Astrocyte (in vitro differentiated cells and primary cell): ENCODE measurements at regions not wholly inside any gene's neighbourhood (a gene's known extent, or its start where the extent isn't known, plus 50 kb on each side); places are given as distances from the start of the nearest gene placed in this dataset.

Experiments
- DNase-seq: peaks from one replicate; pipeline ENCODE4 v3.0.0-alpha.2; 2010; ENCODE audit warnings: low read depth
- FAIRE-seq: peaks from 2 replicates; lab custom pipeline; 2011; peaks lifted over from hg19 to GRCh38; lab: Jason Lieb, UNC
- H2AFZ ChIP-seq: 2 replicates; pipeline ENCODE4 v1.6.0; 2012; ENCODE audit warnings: low read depth, low read length, inconsistent platforms
- H3K27ac ChIP-seq: 2 replicates; pipeline ENCODE4 v1.5.1; 2011; ENCODE audit warnings: low read depth, low read length, inconsistent platforms
- H3K27me3 ChIP-seq: 2 replicates; pipeline ENCODE4 v1.6.0; 2011; ENCODE audit warnings: low read length, inconsistent platforms; ENCODE audit not compliant: insufficient read depth
- H3K36me3 ChIP-seq: 2 replicates; pipeline ENCODE4 v1.5.1; 2011; ENCODE audit warnings: low read length, inconsistent platforms; ENCODE audit not compliant: insufficient read depth
- H3K4me1 ChIP-seq: 2 replicates; pipeline ENCODE4 v1.5.1; 2011; ENCODE audit warnings: low read length, inconsistent platforms; ENCODE audit not compliant: insufficient read depth
- H3K4me2 ChIP-seq: 2 replicates; pipeline ENCODE4 v1.6.0; 2012; ENCODE audit warnings: low read length, inconsistent platforms
- H3K4me3 ChIP-seq: 2 replicates; pipeline ENCODE4 v1.5.1; 2011; ENCODE audit warnings: low read depth, mild to moderate bottlenecking, low read length, inconsistent platforms; ENCODE audit not compliant: insufficient read depth
- H3K79me2 ChIP-seq: 2 replicates; pipeline ENCODE4 v1.6.0; 2012; ENCODE audit warnings: mild to moderate bottlenecking, low read length, inconsistent platforms; ENCODE audit not compliant: insufficient read depth
- H3K9ac ChIP-seq: 2 replicates; pipeline ENCODE4 v1.6.0; 2012; ENCODE audit warnings: mild to moderate bottlenecking, low read length, inconsistent platforms
- H3K9me3 ChIP-seq: 2 replicates; pipeline ENCODE4 v1.5.1; 2012; ENCODE audit warnings: low read depth, mild to moderate bottlenecking, low read length, inconsistent platforms; ENCODE audit not compliant: insufficient read depth
- H4K20me1 ChIP-seq: 2 replicates; pipeline ENCODE4 v1.6.0; 2012; ENCODE audit warnings: low read length, inconsistent platforms; ENCODE audit not compliant: insufficient read depth
- H3K27ac Mint-ChIP-seq: one replicate; pipeline ENCODE4 v1.8.0; 2021; ENCODE audit warnings: mild to moderate bottlenecking, mixed read lengths; ENCODE audit not compliant: unreplicated experiment
- H3K27me3 Mint-ChIP-seq: one replicate; pipeline ENCODE4 v1.8.0; 2021; ENCODE audit warnings: low read depth, mixed read lengths; ENCODE audit not compliant: unreplicated experiment
- H3K36me3 Mint-ChIP-seq: one replicate; pipeline ENCODE4 v1.8.0; 2021; ENCODE audit warnings: low read depth, mixed read lengths; ENCODE audit not compliant: unreplicated experiment
- H3K4me1 Mint-ChIP-seq: one replicate; pipeline ENCODE4 v1.8.0; 2021; ENCODE audit warnings: low read depth, mixed read lengths; ENCODE audit not compliant: unreplicated experiment
- H3K4me3 Mint-ChIP-seq: one replicate; pipeline ENCODE4 v1.8.0; 2021; ENCODE audit warnings: mild to moderate bottlenecking, moderate library complexity, mixed read lengths; ENCODE audit not compliant: unreplicated experiment
- H3K9me3 Mint-ChIP-seq: one replicate; pipeline ENCODE4 v1.8.0; 2021; ENCODE audit warnings: mild to moderate bottlenecking, mixed read lengths; ENCODE audit not compliant: unreplicated experiment
- CTCF ChIP-seq: IDR thresholded peaks from 2 replicates; pipeline ENCODE4 v1.5.1; 2011; ENCODE audit warnings: low read depth, mild to moderate bottlenecking, inconsistent platforms, low read length, moderate library complexity; ENCODE audit not compliant: insufficient read depth
- EZH2 ChIP-seq: IDR thresholded peaks from 2 replicates; pipeline ENCODE4 v1.6.1; 2012; ENCODE audit warnings: mild to moderate bottlenecking, low read length, inconsistent platforms; ENCODE audit not compliant: insufficient read depth

- Histone ChIP-seq H2AFZ (no peak overlapping the region), H3K9ac (no peak overlapping the region), H3K4me3 (no peak overlapping the region), H3K9me3 (no peaks in the 10 kb centered on the region), H3K79me2 (no peaks in the 10 kb centered on the region), H3K36me3 (no peaks in the 10 kb centered on the region), H4K20me1 (no peaks in the 10 kb centered on the region), H3K27me3 (no peaks in the 10 kb centered on the region), H3K4me1 (no peaks in the 10 kb centered on the region), H3K4me2 (no peak overlapping the region), H3K27ac (no peak overlapping the region)
- H3K9me3 Mint-ChIP-seq: no peaks in the 10 kb centered on the region
- no peaks in the 10 kb centered on the region for H3K36me3 Mint-ChIP-seq
- no peaks in the 10 kb centered on the region for H3K4me1 Mint-ChIP-seq
- TF ChIP-seq EZH2 (no peak), CTCF (no peak)
- FAIRE-seq: no peak
- H3K4me3 Mint-ChIP-seq: no peak overlapping the region
- no peak for DNase-seq
- H3K27ac Mint-ChIP-seq: no peak overlapping the region
- no peaks in the 10 kb centered on the region for H3K27me3 Mint-ChIP-seq
These were observed 393.0 kb downstream of the FGF10 start for GRCh38 chr5:43996221-43996620.

- TF ChIP-seq EZH2 (no peak), CTCF (no peak)
- Histone ChIP-seq H4K20me1 (no peaks in the 10 kb centered on the region), H3K4me2 (no peak overlapping the region), H3K27ac (no peak overlapping the region), H3K4me3 (no peak overlapping the region), H3K4me1 (no peaks in the 10 kb centered on the region), H2AFZ (no peak overlapping the region), H3K9ac (no peak overlapping the region), H3K9me3 (no peaks in the 10 kb centered on the region), H3K27me3 (no peaks in the 10 kb centered on the region), H3K36me3 (no peaks in the 10 kb centered on the region), H3K79me2 (no peaks in the 10 kb centered on the region)
- no peaks in the 10 kb centered on the region for H3K4me1 Mint-ChIP-seq
- no peak overlapping the region for H3K27ac Mint-ChIP-seq
- DNase-seq (no peak), FAIRE-seq (no peak)
- no peaks in the 10 kb centered on the region for H3K36me3 Mint-ChIP-seq
- no peak overlapping the region for H3K4me3 Mint-ChIP-seq
- no peaks in the 10 kb centered on the region for H3K9me3 Mint-ChIP-seq
- no peaks in the 10 kb centered on the region for H3K27me3 Mint-ChIP-seq
These were observed 391.4 kb downstream of the NNT start for GRCh38 chr5:43994352-43994708.

GRCh38 chr5:43993634-43994351 lies 390.8 kb downstream of the NNT start:
- Histone ChIP-seq H3K4me1 (no peaks in the 10 kb centered on the region), H3K4me2 (no peak overlapping the region), H3K4me3 (no peak overlapping the region), H3K36me3 (no peaks in the 10 kb centered on the region), H4K20me1 (no peaks in the 10 kb centered on the region), H3K79me2 (no peaks in the 10 kb centered on the region), H3K27ac (no peak overlapping the region), H3K27me3 (no peaks in the 10 kb centered on the region), H3K9me3 (no peaks in the 10 kb centered on the region), H2AFZ (no peak overlapping the region), H3K9ac (no peak overlapping the region)
- DNase-seq (no peak), FAIRE-seq (no peak)
- Mint-ChIP-seq H3K27ac (no peak overlapping the region), H3K4me1 (no peaks in the 10 kb centered on the region), H3K9me3 (no peaks in the 10 kb centered on the region), H3K36me3 (no peaks in the 10 kb centered on the region), H3K4me3 (no peak overlapping the region), H3K27me3 (no peaks in the 10 kb centered on the region)
- TF ChIP-seq CTCF (no peak), EZH2 (no peak)
